GM20000 (cell line): ENCODE measurements at regions not wholly inside any gene's neighbourhood (a gene's known extent, or its start where the extent isn't known, plus 50 kb on each side); places are given as distances from the start of the nearest gene placed in this dataset.

ENCODE experiments used
- DNase-seq: peaks from one replicate; pipeline ENCODE4 v3.0.0; 2012; ENCODE audit warnings: low spot score
- CTCF ChIP-seq: IDR thresholded peaks from 2 replicates; pipeline ENCODE4 v1.5.1; 2012; ENCODE audit warnings: mild to moderate bottlenecking, control low read depth; ENCODE audit errors: extremely low read depth, missing control alignments

GRCh38 chr19:27679399-27679798 is 1533.6 kb downstream of the UQCRFS1 start:
- no peak for DNase-seq
- TF ChIP-seq CTCF: no peak

GRCh38 chr19:27676877-27677276 is 1536.1 kb downstream of the UQCRFS1 start:
- TF ChIP-seq CTCF: no peak
- no peak for DNase-seq

GRCh38 chr19:27676334-27676733 is 1536.6 kb downstream of the UQCRFS1 start:
- DNase-seq: no peak
- TF ChIP-seq CTCF: no peak

- no peak for TF ChIP-seq CTCF
Measured at GRCh38 chr19:27675771-27676170, 1537.2 kb downstream of the UQCRFS1 start.

GRCh38 chr19:27674701-27675100 is 1538.2 kb downstream of the UQCRFS1 start:
- DNase-seq: no peak
- TF ChIP-seq CTCF: no peak

More at GRCh38 chr19:27675771-27676170, 1537.2 kb downstream of the UQCRFS1 start:
- no peak for DNase-seq

GRCh38 chr19:27673986-27674385 is 1539.0 kb downstream of the UQCRFS1 start:
- DNase-seq: no peak
- TF ChIP-seq CTCF: no peak

- no peak for DNase-seq
- no peak for TF ChIP-seq CTCF
Measured at GRCh38 chr19:27672309-27673047, 1540.5 kb downstream of the UQCRFS1 start.
